Prostate gland (tissue), 2 donors: ENCODE measurements at regions not wholly inside any gene's neighbourhood (a gene's known extent, or its start where the extent isn't known, plus 50 kb on each side); places are given as distances from the start of the nearest gene placed in this dataset.

Experiments used
- CTCF ChIP-seq, 4 experiments: fragments of 200-600 bp in 2 of 4; fragments of 450-650 bp in 2 of 4; sonication (generic) in 2 of 4; IDR thresholded peaks; 1 replicate in 3 of 4; 2 replicates in 1 of 4; pipeline ENCODE4 v1.5.1; 2016 to 2019; ENCODE audit warnings: antibody characterized with exemption in 4 of 4, mild to moderate bottlenecking in 2 of 4, moderate library complexity in 2 of 4
- POLR2A ChIP-seq: fragments of 450-650 bp; IDR thresholded peaks from one replicate; pipeline ENCODE4 v1.6.1; 2016; ENCODE audit warnings: antibody characterized with exemption, mild to moderate bottlenecking

DNA sequence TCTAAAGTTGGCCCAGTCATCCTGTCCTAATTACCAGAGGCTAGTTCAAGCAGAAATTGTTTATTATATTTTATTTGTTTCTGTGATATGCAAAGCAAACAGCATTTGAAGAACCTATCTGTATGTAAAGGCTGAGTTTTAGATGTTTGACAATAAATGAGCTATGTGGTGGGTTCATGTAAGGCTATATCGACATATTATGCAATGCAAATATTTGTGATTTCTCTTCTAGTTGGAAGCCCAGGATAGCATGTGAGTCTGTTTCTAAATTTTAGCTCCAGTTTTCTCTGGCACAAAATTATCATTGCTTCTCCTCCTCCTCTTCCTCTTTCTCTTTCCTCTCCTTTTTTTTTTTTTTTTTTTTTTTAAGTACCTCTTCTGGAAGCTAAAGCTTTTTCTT is 263.2 kb upstream of the LMCD1 start:
- TF ChIP-seq POLR2A (no peak), CTCF (IDR thresholded peaks at IDR 0.05) (no peak)
